ENCODE measurements at regions not wholly inside any gene's neighbourhood (a gene's known extent, or its start where the extent isn't known, plus 50 kb on each side); places are given as distances from the start of the nearest gene placed in this dataset.

GRCh38 chr6:21772884-21773575, 179.5 kb downstream of the SOX4 start:
- TF ChIP-seq, protein P1, sequence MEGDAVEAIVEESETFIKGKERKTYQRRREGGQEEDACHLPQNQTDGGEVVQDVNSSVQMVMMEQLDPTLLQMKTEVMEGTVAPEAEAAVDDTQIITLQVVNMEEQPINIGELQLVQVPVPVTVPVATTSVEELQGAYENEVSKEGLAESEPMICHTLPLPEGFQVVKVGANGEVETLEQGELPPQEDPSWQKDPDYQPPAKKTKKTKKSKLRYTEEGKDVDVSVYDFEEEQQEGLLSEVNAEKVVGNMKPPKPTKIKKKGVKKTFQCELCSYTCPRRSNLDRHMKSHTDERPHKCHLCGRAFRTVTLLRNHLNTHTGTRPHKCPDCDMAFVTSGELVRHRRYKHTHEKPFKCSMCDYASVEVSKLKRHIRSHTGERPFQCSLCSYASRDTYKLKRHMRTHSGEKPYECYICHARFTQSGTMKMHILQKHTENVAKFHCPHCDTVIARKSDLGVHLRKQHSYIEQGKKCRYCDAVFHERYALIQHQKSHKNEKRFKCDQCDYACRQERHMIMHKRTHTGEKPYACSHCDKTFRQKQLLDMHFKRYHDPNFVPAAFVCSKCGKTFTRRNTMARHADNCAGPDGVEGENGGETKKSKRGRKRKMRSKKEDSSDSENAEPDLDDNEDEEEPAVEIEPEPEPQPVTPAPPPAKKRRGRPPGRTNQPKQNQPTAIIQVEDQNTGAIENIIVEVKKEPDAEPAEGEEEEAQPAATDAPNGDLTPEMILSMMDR (conservative IDR thresholded peaks at IDR 0.05; ENCODE audit: low read length), result no peak
- TF ChIP-seq EZH2phosphoT487 (IDR thresholded peaks at IDR 0.05; ENCODE audit: borderline replicate concordance), result no peak

Measured in Loucy (cell line).